DMS79 (cell line): ENCODE measurements at regions not wholly inside any gene's neighbourhood (a gene's known extent, or its start where the extent isn't known, plus 50 kb on each side); places are given as distances from the start of the nearest gene placed in this dataset.

Experiments
- DNase-seq: peaks from one replicate; lab custom pipeline; 2025; lab: John Stamatoyannopoulos, UW

DNA sequence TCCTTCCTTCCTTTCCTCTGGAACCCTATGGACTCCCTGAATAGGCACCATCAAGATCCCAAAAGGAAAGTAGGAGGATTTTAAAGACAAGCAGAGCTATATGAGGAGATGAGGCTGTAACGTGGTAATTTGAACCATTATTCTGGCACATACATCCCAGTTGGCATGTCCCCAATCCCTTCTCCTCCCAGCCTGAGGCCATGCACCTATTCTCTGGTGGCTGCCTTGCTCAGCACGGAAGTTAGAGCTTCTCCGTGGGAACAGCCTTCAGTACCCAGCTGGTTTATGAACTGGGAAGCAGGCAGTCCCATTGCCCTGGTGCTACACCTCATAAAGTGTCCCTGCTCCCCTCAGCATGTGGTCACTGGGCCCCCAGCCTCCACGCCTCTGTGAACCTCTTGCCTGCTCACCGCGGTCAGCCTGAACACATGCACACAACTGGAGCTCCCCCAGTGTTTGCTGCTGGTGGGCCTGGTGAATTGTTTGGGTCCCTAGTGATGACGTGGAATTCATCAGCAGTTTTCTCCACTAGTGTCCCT lies 139.9 kb upstream of the PLET1 start:
- DNase-seq: no peak

DNA sequence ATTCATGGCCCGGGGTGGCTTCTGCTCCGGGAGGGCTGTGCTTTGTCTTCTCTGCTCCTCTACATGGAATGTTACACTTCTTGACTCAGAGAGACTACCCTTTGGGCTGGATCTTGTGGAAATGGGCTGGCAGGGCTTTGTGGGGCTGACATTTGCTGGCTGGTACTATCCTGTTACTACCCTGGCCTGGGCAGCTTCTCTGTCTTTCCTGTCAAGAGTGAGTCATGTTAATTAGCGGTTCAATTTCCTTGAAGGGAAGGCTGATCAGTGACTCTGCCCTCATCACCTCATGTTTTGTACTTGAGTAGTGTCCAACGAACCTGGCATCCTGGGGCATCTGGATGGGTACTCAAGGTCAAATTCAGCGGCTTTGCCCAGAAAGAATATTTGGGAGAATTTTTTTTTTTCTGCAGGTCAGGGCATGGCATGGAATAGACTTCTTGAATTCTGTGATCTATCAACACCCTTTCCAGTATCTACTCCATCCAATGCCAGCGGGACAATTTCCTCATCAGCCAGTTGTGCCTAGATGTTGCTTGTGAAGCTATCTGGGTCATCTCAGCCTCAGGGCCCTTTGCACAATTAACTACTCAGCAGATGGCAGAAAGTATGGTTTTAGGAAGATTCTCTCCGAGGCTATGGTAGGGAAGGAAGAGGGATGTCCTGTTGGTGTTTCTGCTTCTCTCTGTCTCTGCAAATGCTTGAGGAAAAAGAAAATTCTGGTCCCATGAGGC lies 140.5 kb upstream of the PLET1 start:
- DNase-seq: no peak

GRCh38 chr11:112403432-112403831 lies 142.8 kb upstream of the PLET1 start:
- no peak for DNase-seq

DNA sequence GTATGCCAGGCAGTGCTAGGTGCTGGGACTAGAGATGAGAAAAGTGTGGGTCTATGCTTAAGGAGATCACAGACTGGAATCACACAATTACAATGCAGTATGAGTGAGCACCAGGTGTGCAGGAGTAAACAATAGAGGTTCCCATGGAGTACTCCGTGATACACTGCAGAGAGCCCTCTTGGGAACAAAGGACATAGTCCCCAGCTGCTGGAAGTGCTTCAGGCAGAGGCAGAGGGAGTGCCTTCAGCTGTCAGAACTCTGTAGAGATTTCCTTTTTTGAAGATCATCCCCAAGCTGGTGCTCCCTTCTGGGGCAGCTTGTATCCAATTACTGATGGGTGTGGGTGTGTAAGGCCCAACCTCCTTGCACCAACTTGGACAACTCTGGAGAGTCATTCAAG lies 143.5 kb upstream of the PLET1 start:
- DNase-seq: peak; percentile 28

- DNase-seq: peak; percentile 36
Measured at GRCh38 chr11:112408517-112408916, 147.9 kb upstream of the PLET1 start.

DNA sequence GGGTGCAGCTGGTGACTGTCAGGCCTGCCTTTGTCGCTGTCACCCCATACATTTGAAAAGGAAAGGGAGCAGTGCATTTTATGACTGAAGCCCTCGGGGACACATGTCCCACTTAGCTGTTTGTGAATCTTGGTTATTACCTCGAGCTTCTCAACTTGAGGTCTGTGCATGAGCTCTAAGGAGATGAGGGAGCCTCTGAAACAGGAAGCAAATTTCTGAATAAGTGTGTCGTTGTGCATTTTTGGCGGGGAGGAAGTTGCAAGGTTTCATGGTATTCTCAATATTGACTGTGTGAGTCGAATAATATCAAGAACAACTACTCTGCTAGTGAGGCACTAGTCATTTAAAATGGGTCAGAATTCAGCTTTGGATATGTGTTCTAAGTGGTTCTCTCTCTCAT lies 149.7 kb upstream of the PLET1 start:
- no peak for DNase-seq

DNA sequence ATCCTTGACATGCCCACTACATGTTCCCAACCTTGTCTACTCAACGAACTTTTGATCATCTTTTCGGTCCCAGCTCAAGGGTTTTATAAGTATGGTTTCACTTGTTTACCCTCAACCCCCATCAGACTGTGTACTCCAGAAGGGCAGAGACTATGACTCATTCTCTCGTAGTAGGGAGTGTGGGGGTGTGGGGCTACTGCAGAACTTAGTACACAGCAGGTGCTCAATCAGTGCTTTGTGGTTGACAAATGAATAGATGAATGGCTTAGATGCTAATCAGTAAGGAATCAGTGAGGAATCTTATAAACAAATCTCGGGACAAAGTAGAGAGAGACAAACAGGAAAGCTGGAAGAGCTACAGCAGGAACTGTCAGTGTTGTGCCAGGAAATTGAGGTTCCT lies 151.7 kb upstream of the PLET1 start:
- no peak for DNase-seq

DNA sequence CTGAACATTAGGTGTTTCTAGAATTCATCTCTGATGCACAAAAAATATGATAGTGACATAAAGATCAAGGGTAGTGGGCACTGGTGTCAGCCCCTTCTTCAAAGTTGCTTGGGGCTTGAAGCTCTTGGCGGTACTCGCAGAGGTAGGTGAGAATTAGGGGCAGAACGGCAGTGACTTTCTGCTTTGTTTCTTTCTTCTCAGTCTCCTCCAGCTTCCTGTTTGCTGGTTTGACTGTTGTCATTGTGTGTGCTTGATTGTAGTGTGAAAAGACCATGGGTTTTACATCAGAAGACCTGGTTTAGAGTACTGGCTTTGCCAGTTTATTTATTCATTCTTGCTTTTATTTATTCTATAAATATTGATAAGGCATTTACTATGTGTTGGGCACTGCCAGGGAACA lies 156.7 kb upstream of the PLET1 start:
- no peak for DNase-seq

GRCh38 chr11:112418438-112418837 lies 157.8 kb upstream of the PLET1 start:
- no peak for DNase-seq

DNA sequence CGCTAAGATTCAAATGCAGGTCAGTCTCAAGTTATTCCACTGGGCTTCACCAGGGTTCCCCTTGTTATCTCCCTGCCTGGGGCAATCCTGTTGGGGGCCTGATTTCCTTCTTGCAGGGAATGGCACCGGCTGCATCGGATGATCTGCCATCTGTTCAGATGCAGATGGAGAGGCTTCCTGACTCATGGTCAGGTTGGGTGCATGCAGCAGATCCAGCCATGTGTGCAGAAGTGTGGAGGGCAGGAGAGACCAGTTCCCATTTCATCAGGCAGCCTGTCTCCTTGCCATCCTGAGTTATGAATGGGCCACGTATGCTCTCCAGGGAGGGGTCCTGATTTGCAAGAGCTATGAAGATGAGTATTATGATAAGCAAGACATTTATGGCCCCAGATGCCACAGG lies 161.2 kb upstream of the PLET1 start:
- DNase-seq: no peak

- no peak for DNase-seq
Measured at GRCh38 chr11:112425121-112425520, 164.5 kb upstream of the PLET1 start.

- DNase-seq: no peak
Measured at GRCh38 chr11:112437096-112437495, 176.4 kb upstream of the PLET1 start.

GRCh38 chr11:112439614-112440013 lies 179.0 kb upstream of the PLET1 start:
- no peak for DNase-seq

DNA sequence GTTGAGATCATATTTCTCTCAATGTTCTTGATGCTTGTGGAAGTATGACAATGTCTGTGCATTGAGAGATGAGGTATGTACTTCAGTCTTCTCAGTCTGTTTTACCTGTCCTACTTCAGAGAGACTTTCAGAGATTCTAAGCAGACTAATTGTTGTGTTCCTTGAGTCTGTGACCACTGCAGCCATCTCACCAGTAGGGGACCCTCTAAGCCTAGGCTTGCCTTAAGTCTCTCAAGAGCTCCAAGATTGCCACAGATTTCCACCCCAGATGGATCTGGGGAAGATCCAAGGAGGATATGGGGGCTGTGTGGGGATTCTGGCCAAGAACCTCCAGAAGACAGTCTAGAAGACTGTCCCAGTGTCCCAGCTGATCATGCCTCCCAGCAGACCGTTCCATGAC lies 179.9 kb upstream of the PLET1 start:
- DNase-seq: no peak

- DNase-seq: no peak
Measured at GRCh38 chr11:112448168-112448567, 187.5 kb upstream of the PLET1 start.

GRCh38 chr11:112448806-112449205 lies 188.1 kb upstream of the PLET1 start:
- no peak for DNase-seq

- DNase-seq: no peak
Measured at GRCh38 chr11:112451250-112451649, 190.6 kb upstream of the PLET1 start.

GRCh38 chr11:112453601-112454577 lies 193.2 kb upstream of the PLET1 start:
- DNase-seq: no peak

- DNase-seq: no peak
Measured at GRCh38 chr11:112454841-112455240, 194.2 kb upstream of the PLET1 start.

DNA sequence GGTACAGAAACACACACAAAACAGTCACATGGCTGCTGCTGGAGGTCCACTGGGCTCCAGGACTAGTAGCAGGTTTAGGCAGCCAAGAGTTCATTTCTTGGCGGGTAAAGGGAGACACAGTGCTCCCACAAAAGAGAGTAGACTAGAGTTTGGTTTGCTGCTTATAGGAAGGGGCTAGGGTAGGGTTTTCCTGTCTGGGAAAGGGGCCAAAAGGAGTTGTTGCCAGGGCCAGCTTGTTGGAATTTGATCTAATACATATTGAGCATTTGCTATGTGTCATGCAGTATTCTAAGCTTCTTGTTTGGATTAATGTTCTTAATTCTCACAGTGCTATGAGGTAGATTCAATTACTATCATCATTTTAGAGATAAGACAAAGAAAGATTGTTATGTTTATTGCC lies 195.1 kb upstream of the PLET1 start:
- DNase-seq: no peak

- DNase-seq: no peak
Measured at GRCh38 chr11:112457532-112457931, 196.9 kb upstream of the PLET1 start.

DNA sequence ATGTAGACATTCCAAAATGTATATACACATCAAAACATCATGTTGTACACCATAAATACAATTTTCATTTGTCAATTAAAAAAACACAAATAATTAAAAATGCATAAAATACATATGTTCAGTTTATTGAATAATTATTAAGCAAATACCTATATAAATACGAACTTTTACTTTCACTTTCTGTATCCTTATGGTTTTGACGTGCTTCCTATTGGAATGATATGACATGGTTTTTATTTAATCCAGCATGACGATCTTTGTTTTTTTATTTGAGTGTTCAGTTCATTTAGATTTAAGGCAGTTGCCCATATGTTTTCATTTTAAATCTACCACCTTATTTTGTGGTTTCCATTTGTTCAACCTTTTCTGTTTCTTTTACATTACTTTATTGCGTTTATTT lies 198.3 kb upstream of the PLET1 start:
- DNase-seq: no peak

DNA sequence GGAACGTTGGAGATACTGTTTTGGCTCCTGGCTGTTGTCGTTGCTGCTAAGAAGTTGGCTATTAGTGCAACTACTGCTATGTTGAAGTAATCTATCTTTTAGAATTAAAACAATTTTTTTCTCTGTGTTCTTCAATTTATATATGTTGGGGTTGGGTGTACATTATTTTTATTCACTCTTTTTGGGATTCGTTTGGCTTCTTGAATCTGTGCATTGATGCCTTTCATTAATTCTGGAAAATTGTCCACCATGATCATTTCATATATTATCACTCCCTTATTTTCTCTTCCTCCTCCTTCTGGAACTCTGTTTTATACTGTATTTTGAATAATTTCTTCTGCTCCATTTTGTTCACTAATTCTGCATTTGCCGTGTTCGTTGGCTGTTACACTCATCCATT lies 199.5 kb upstream of the PLET1 start:
- no peak for DNase-seq
